OCI-LY3 (cell line): ENCODE measurements at regions not wholly inside any gene's neighbourhood (a gene's known extent, or its start where the extent isn't known, plus 50 kb on each side); places are given as distances from the start of the nearest gene placed in this dataset.
"Not testable (repeated sequence)": the region's sequence is repeated elsewhere in the genome, so short reads cannot be mapped to it uniquely, and the experiment has no call there.

Experiments used
- H2AFZ ChIP-seq: fragments of 200-600, 300-600 bp; shearing (Covaris generic); 2 replicates; pipeline ENCODE4 v1.6.0; 2014; ENCODE audit warnings: antibody characterized with exemption, low read depth, low read length
- H3K27ac ChIP-seq: fragments of 200-600, 300-600 bp; sonication (generic); 2 replicates; pipeline ENCODE4 v1.5.1; 2014; ENCODE audit warnings: mild to moderate bottlenecking, low read length, moderate library complexity, mixed read lengths
- H3K27me3 ChIP-seq: fragments of 200-600, 300-600 bp; sonication (generic); 2 replicates; pipeline ENCODE4 v1.6.1; 2014; ENCODE audit warnings: low read depth, low read length, mixed read lengths
- H3K36me3 ChIP-seq: fragments of 200-600, 300-600 bp; sonication (generic); replicated peaks from 2 replicates; pipeline ENCODE3; 2014; ENCODE audit warnings: low read depth, low read length, mixed read lengths
- H3K4me1 ChIP-seq: fragments of 300-600, 200-600 bp; sonication (generic); 2 replicates; pipeline ENCODE4 v1.6.1; 2014; ENCODE audit warnings: low read length, mixed read lengths
- H3K4me2 ChIP-seq: fragments of 200-600, 300-600 bp; sonication (generic); 2 replicates; pipeline ENCODE4 v1.6.1; 2014; ENCODE audit warnings: low read length, mixed read lengths
- H3K4me3 ChIP-seq: fragments of 300-600, 200-600 bp; sonication (generic); 2 replicates; pipeline ENCODE4 v1.5.1; 2014; ENCODE audit warnings: antibody characterized with exemption, mild to moderate bottlenecking, low read length, moderate library complexity
- H3K79me2 ChIP-seq: fragments of 300-600, 200-600 bp; shearing (Covaris generic); 2 replicates; pipeline ENCODE4 v1.6.1; 2014; ENCODE audit warnings: mild to moderate bottlenecking, low read length, mixed read lengths
- H3K9ac ChIP-seq: fragments of 300-600, 200-600 bp; shearing (Covaris generic); 2 replicates; pipeline ENCODE4 v1.6.0; 2014; ENCODE audit warnings: mild to moderate bottlenecking, low read length, moderate library complexity
- H3K9me3 ChIP-seq: fragments of 200-600, 300-600 bp; shearing (Covaris generic); 2 replicates; pipeline ENCODE4 v1.6.1; 2014; ENCODE audit warnings: low read length, mixed read lengths; ENCODE audit not compliant: insufficient read depth
- H4K20me1 ChIP-seq: fragments of 200-600, 300-600 bp; sonication (generic); 2 replicates; pipeline ENCODE4 v1.6.1; 2016; ENCODE audit warnings: low read length, mixed read lengths; ENCODE audit not compliant: insufficient read depth
- CTCF ChIP-seq: fragments of 200-600, 300-600 bp; sonication (generic); IDR thresholded peaks from 2 replicates; pipeline ENCODE4 v1.5.1; 2014; ENCODE audit warnings: antibody characterized with exemption, low read length, low read depth
- EZH2phosphoT487 ChIP-seq: fragments of 200-600 bp; shearing (Covaris generic); IDR thresholded peaks from 2 replicates; pipeline ENCODE4 v1.6.1; 2018; ENCODE audit warnings: antibody characterized with exemption, mixed run types, low read depth

DNA sequence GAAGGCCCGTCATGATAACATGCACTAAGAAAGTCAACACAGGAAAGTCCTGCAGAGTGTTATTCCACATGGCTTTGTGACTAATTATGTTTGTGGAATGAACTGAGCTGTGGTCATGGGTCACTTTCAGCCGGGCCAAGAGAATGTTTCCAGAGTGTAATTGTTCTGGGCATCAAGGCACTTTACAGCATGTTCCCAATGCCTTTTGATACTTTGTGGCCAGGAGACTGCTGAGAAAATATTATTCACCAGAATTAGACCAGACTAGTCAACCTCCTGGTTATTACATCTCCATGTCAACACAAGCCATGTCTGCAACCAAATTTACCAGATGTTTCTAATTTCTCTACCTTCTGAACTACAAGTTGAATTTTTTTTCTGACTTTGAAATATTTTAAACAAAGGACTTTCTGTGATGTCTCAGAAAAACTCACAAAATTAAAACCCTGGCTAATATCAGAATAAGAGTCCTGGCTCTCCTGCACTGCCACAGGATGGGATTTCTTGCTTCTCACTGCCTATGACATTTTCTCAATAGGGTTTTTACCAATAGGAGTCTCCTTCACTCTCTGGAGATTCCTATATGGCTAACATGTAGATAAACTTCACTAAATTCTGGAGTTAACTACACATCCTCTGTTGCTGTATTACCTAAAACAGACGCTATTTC lies 90.6 kb upstream of the WDR75 start:
- Histone ChIP-seq H3K9ac (no peak overlapping the region), H3K36me3 (no peaks in the 10 kb centered on the region), H3K4me2 (no peak overlapping the region), H3K9me3 (no peaks in the 10 kb centered on the region), H3K27me3 (no peaks in the 10 kb centered on the region), H3K79me2 (no peaks in the 10 kb centered on the region), H2AFZ (no peak overlapping the region), H3K4me3 (no peak overlapping the region), H3K4me1 (peaks cover 5% of the 10 kb centered on the region; the same call in 1 of the 2 replicates), H4K20me1 (no peaks in the 10 kb centered on the region), H3K27ac (no peak overlapping the region)
- no peak for TF ChIP-seq EZH2phosphoT487
- no peak for TF ChIP-seq CTCF

DNA sequence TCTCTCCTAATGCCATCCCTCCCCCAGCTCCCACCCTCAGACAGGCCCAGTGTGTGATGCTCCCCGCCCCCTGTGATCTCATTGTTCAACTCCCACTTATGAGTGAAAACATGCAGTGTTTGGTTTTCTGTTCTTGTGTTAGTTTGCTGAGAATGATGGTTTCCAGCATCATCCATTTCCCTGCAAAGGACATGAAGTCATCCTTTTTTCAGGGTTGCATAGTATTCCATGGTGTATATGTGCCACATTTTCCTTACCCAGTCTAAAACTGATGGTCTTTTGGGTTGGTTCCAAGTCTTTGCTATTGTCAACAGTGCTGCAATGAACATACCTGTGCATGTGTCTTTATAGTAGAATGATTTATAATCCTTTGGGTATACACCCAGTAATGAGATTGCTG lies 89.3 kb upstream of the WDR75 start:
- H3K9ac ChIP-seq, H3K27me3 ChIP-seq, H3K27ac ChIP-seq, H3K4me3 ChIP-seq, H4K20me1 ChIP-seq, H3K4me2 ChIP-seq, H3K4me1 ChIP-seq, H3K36me3 ChIP-seq, H3K9me3 ChIP-seq, H2AFZ ChIP-seq, H3K79me2 ChIP-seq: not testable (repeated sequence)

GRCh38 chr2:189357375-189357774 lies 83.9 kb upstream of the WDR75 start:
- not testable (repeated sequence) for H3K27ac ChIP-seq, H4K20me1 ChIP-seq, H3K4me3 ChIP-seq, H3K4me2 ChIP-seq, H3K79me2 ChIP-seq, H2AFZ ChIP-seq, H3K9me3 ChIP-seq, H3K9ac ChIP-seq, H3K4me1 ChIP-seq, H3K27me3 ChIP-seq, H3K36me3 ChIP-seq

DNA sequence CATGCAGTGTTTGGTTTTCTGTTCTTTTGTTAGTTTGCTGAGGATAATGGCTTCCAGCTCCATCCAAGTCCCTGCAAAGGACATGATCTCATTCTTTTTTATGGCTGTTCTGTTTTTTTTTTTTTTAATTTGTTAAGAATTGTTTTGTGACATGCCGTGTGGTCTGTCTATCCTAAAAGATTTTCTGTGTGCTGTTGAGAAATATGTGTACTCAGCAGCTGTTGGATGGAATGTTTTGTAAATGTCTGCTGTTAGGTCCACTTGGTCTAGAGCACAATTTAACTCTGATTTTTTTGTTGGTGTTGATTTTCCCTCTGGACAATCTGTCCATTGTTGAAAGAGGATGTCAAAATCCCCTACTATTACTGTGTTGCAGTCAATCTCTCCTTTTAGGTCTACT lies 80.4 kb upstream of the WDR75 start:
- no peak overlapping the region for H3K4me3 ChIP-seq
- no peak overlapping the region for H2AFZ ChIP-seq
- H3K4me2 ChIP-seq: no peak overlapping the region
- no peaks in the 10 kb centered on the region for H3K9me3 ChIP-seq
- no peaks in the 10 kb centered on the region for H3K27me3 ChIP-seq
- no peak for TF ChIP-seq CTCF
- no peak for TF ChIP-seq EZH2phosphoT487
- H3K4me1 ChIP-seq: no peaks in the 10 kb centered on the region
- no peak overlapping the region for H3K9ac ChIP-seq
- no peak overlapping the region for H3K27ac ChIP-seq
- H3K36me3 ChIP-seq: no peaks in the 10 kb centered on the region
- no peaks in the 10 kb centered on the region for H3K79me2 ChIP-seq
- H4K20me1 ChIP-seq: no peaks in the 10 kb centered on the region

DNA sequence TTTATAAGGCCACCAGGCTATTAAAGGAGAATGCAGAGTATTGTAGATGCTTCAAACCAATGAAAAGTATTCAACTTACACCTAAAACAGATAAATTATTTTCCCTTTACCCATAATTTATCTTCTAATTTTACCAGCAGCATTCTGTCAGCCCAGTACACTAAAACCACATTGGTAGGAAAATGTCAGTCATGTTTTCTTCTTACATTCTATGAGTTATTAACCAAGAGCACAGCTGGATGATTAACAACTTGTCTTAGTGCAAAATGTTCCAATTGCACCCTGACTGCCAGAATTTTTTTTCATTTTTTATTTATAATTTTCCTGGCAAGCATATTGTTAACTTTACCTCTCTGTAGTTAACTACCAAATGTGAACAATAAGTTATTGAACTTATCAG lies 79.0 kb upstream of the WDR75 start:
- no peak overlapping the region for H3K4me3 ChIP-seq
- no peak overlapping the region for H3K4me2 ChIP-seq
- H3K9ac ChIP-seq: no peak overlapping the region
- no peak overlapping the region for H3K27ac ChIP-seq
- H3K9me3 ChIP-seq: no peaks in the 10 kb centered on the region
- H4K20me1 ChIP-seq: no peaks in the 10 kb centered on the region
- H3K79me2 ChIP-seq: no peaks in the 10 kb centered on the region
- TF ChIP-seq CTCF (no peak), EZH2phosphoT487 (no peak)
- no peak overlapping the region for H2AFZ ChIP-seq
- no peaks in the 10 kb centered on the region for H3K4me1 ChIP-seq
- H3K36me3 ChIP-seq: no peaks in the 10 kb centered on the region
- no peaks in the 10 kb centered on the region for H3K27me3 ChIP-seq
